A549 (cell line): ENCODE measurements at regions not wholly inside any gene's neighbourhood (a gene's known extent, or its start where the extent isn't known, plus 50 kb on each side); places are given as distances from the start of the nearest gene placed in this dataset.

Experiments
- ATAC-seq, 2 experiments: fragments of 200-7000 bp in 1 of 2; fragments of >200 bp in 1 of 2; cut with Nextera tagmentation in 1 of 2; cut with Tn5 transposase in 1 of 2; 3 replicates each; pipeline versions ENCODE4 v1.8.0 to v1.9.1; 2018 to 2020; ENCODE audit warnings: mild to moderate bottlenecking in 1 of 2, moderate library complexity in 1 of 2
- CTCF ChIA-PET: fragments of 300-600 bp; sonication (Branson Sonifier 250); formaldehyde crosslinking; extraction: SDS; loops from one replicate; lab custom pipeline; 2021; ENCODE audit warnings: antibody characterized with exemption, inconsistent platforms; lab: Yijun Ruan, JAX
- POLR2A ChIA-PET: fragments of 350-600 bp; formaldehyde crosslinking; extraction: SDS; loops from one replicate; lab custom pipeline; 2021; ENCODE audit warnings: antibody characterized with exemption, inconsistent platforms; lab: Yijun Ruan, JAX
- DNase-seq, 2 experiments: peaks; one replicate each; pipeline versions ENCODE4 v3.0.0 to v3.0.0-alpha.2; 2011 to 2016; ENCODE audit warnings: low read depth in 1 of 2, low spot score in 1 of 2
- FAIRE-seq: peaks from 2 replicates; lab custom pipeline; 2011; peaks lifted over from hg19 to GRCh38; lab: Jason Lieb, UNC
- H3K27ac ChIP-seq, 2 experiments: fragments of >200 bp; sonication (Bioruptor Twin); formaldehyde crosslinking; 3 replicates each; pipeline ENCODE4 v1.5.1; 2016 to 2017
- H3K4me1 ChIP-seq: fragments of >200 bp; sonication (Bioruptor Twin); formaldehyde crosslinking; 3 replicates; pipeline ENCODE4 v1.6.1; 2016
- H3K4me2 ChIP-seq: fragments of >200 bp; sonication (Bioruptor Twin); formaldehyde crosslinking; 3 replicates; pipeline ENCODE4 v1.6.1; 2016
- H3K4me3 ChIP-seq: fragments of >200 bp; sonication (Bioruptor Twin); formaldehyde crosslinking; 3 replicates; pipeline ENCODE4 v1.5.1; 2016
- H3K9me3 ChIP-seq: fragments of >200 bp; sonication (Bioruptor Twin); formaldehyde crosslinking; 3 replicates; pipeline ENCODE4 v1.6.1; 2016
- ATOH8 ChIP-seq: fragments of 250-450 bp; sonication (Bioruptor Pico); IDR thresholded peaks from 2 replicates; pipeline ENCODE4 v1.5.0; 2020; ENCODE audit warnings: low read depth, mild to moderate bottlenecking, moderate library complexity
- BCL3 ChIP-seq: fragments of >200 bp; sonication (Bioruptor Twin); formaldehyde crosslinking; IDR thresholded peaks from 3 replicates; pipeline ENCODE4 v1.6.1; 2016
- EP300 ChIP-seq, 2 experiments: fragments of >200 bp; sonication (Bioruptor Twin); formaldehyde crosslinking; IDR thresholded peaks; 2 replicates in 1 of 2; 3 replicates in 1 of 2; pipeline ENCODE4 v1.6.1; 2016 to 2017
- HEYL ChIP-seq: fragments of 250-450 bp; sonication (Bioruptor Pico); IDR thresholded peaks from 2 replicates; pipeline ENCODE4 v1.8.0; 2021; ENCODE audit warnings: mild to moderate bottlenecking, moderate library complexity
- HOXB5 ChIP-seq: fragments of 250-450 bp; sonication (Bioruptor Pico); IDR thresholded peaks from 2 replicates; pipeline ENCODE4 v1.5.0; 2020; ENCODE audit warnings: mild to moderate bottlenecking, moderate library complexity
- MAZ ChIP-seq: fragments of 150-350 bp; IDR thresholded peaks from 2 replicates; pipeline ENCODE4 v1.6.1; 2014; ENCODE audit warnings: antibody characterized with exemption, low read depth, low read length, borderline replicate concordance
- NPAS2 ChIP-seq: fragments of 250-450 bp; sonication (Bioruptor Pico); IDR thresholded peaks from 2 replicates; pipeline ENCODE4 v1.8.0; 2022; ENCODE audit warnings: mild to moderate bottlenecking, moderate library complexity, borderline replicate concordance
- NR3C1 ChIP-seq: fragments of >200 bp; sonication (Bioruptor Twin); formaldehyde crosslinking; IDR thresholded peaks from 3 replicates; pipeline ENCODE4 v1.6.1; 2017
- PHF8 ChIP-seq: fragments of 200-600 bp; sonication (generic); IDR thresholded peaks from 2 replicates; pipeline ENCODE4 v1.6.1; 2016; ENCODE audit warnings: low read depth, mild to moderate bottlenecking, antibody characterized with exemption, moderate library complexity, borderline replicate concordance
- RCOR1 ChIP-seq: fragments of 150-350 bp; IDR thresholded peaks from 2 replicates; pipeline ENCODE4 v1.6.1; 2014; ENCODE audit warnings: antibody characterized with exemption, low read length, low read depth
- REST ChIP-seq: fragments of 200-600 bp; sonication (generic); IDR thresholded peaks from 2 replicates; pipeline ENCODE4 v1.6.1; 2016; ENCODE audit warnings: antibody characterized with exemption, mild to moderate bottlenecking, moderate library complexity
- TFCP2L1 ChIP-seq: fragments of 250-450 bp; sonication (Bioruptor Pico); IDR thresholded peaks from 2 replicates; pipeline ENCODE4 v1.5.0; 2021; ENCODE audit warnings: mild to moderate bottlenecking
- TP53 ChIP-seq: fragments of 250-450 bp; sonication (Bioruptor Pico); IDR thresholded peaks from 2 replicates; pipeline ENCODE4 v1.5.0; 2021; ENCODE audit warnings: mild to moderate bottlenecking, moderate library complexity
- ZC3H11A ChIP-seq: fragments of 450-650 bp; IDR thresholded peaks from 2 replicates; pipeline ENCODE4 v1.6.1; 2014; ENCODE audit warnings: antibody characterized with exemption, mild to moderate bottlenecking
- WGBS: methylation state at CpG from one replicate; pipeline ENCODE4 v1.1.6; 2017; ENCODE audit errors: missing lambda C conversion rate; 5-methylcytosine and 5-hydroxymethylcytosine counted together

- Histone ChIP-seq H3K27ac (no peak overlapping the region), H3K4me3 (no peak overlapping the region), H3K4me2 (no peak overlapping the region), H3K4me1 (no peaks in the 10 kb centered on the region), H3K9me3 (no peaks in the 10 kb centered on the region)
- ChIA-PET POLR2A (no interaction called here), CTCF (interaction anchor here (0.7 kb wide), 1 partner anchor 583 kb away, joined by 4 read pairs; no protein-coding TSS in a partner anchor)
- FAIRE-seq = no peak
- WGBS = 4% methylated on average over 3 of the region's 3 CpGs
- ATAC-seq = no peak
- DNase-seq = no peak
- TF ChIP-seq NR3C1 (no peak), REST (no peak), EP300 (IDR thresholded peaks at IDR 0.05) (no peak), RCOR1 (no peak)
Measured at GRCh38 chr5:114206640-114207039, 155.2 kb upstream of the KCNN2 start.

GRCh38 chr5:114207615-114208014 lies 154.3 kb upstream of the KCNN2 start:
- CTCF ChIA-PET = no interaction called here
- no peak for TF ChIP-seq BCL3
- no peak for TF ChIP-seq TP53 (CRISPR knock-in tag)
- TF ChIP-seq HOXB5 (CRISPR knock-in tag) = no peak
- no peak for TF ChIP-seq NPAS2
- FAIRE-seq (no peak), DNase-seq (no peak), ATAC-seq (no peak)
- POLR2A ChIA-PET = no interaction called here
- no peak overlapping the region for H3K4me2 ChIP-seq
- no peaks in the 10 kb centered on the region for H3K9me3 ChIP-seq
- no peak overlapping the region for H3K27ac ChIP-seq
- no peaks in the 10 kb centered on the region for H3K4me1 ChIP-seq
- WGBS = 10% methylated on average over 3 of the region's 3 CpGs
- H3K4me3 ChIP-seq = no peak overlapping the region

GRCh38 chr5:114208120-114208519 lies 153.8 kb upstream of the KCNN2 start:
- no peak overlapping the region for H3K4me2 ChIP-seq
- DNase-seq = no peak
- H3K4me3 ChIP-seq = no peak overlapping the region
- ChIA-PET CTCF (no interaction called here), POLR2A (no interaction called here)
- no peak for ATAC-seq
- H3K27ac ChIP-seq = no peak overlapping the region
- no peak for TF ChIP-seq TFCP2L1 (CRISPR knock-in tag)
- no peak for TF ChIP-seq HEYL (CRISPR knock-in tag)
- TF ChIP-seq RCOR1 = no peak
- 34% methylated on average over 2 of the region's 2 CpGs for WGBS
- no peaks in the 10 kb centered on the region for H3K4me1 ChIP-seq
- no peak for FAIRE-seq
- no peaks in the 10 kb centered on the region for H3K9me3 ChIP-seq

GRCh38 chr5:114208588-114208987 lies 153.3 kb upstream of the KCNN2 start:
- no peak for TF ChIP-seq MAZ
- TF ChIP-seq ATOH8 (CRISPR knock-in tag) = no peak
- TF ChIP-seq ZC3H11A = no peak
- no peak for TF ChIP-seq RCOR1
- TF ChIP-seq TP53 (CRISPR knock-in tag) = no peak
- no peak for TF ChIP-seq PHF8
- WGBS = 13% methylated on average over 2 of the region's 2 CpGs
- Histone ChIP-seq H3K4me1 (no peaks in the 10 kb centered on the region), H3K4me2 (no peak overlapping the region), H3K4me3 (no peak overlapping the region), H3K27ac (no peak overlapping the region), H3K9me3 (no peaks in the 10 kb centered on the region)
- FAIRE-seq (no peak), ATAC-seq (no peak), DNase-seq (no peak)
- CTCF ChIA-PET = no interaction called here
- POLR2A ChIA-PET = no interaction called here
